ENCODE measurements at regions not wholly inside any gene's neighbourhood (a gene's known extent, or its start where the extent isn't known, plus 50 kb on each side); places are given as distances from the start of the nearest gene placed in this dataset.

DNA sequence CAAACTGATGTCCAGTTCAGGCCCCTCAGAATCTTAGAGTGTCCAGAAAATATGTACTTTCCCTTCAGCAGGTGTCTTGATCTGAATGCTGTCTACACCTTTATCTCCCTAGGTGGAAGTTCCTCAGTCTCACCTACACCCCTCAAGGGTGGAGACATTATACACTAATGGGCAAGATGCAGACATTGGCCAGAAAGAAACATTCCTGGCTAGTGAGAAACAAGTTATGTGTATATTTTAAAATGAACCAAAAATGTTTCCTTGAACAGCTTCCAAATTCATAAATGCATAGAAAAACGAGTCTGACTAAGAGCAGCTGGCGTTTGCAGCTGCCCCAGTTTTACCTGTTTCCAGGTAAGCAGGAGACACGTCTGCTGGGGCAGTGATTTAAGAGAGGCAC, 140.5 kb upstream of the IRX4 start:
- TF ChIP-seq, protein P1, sequence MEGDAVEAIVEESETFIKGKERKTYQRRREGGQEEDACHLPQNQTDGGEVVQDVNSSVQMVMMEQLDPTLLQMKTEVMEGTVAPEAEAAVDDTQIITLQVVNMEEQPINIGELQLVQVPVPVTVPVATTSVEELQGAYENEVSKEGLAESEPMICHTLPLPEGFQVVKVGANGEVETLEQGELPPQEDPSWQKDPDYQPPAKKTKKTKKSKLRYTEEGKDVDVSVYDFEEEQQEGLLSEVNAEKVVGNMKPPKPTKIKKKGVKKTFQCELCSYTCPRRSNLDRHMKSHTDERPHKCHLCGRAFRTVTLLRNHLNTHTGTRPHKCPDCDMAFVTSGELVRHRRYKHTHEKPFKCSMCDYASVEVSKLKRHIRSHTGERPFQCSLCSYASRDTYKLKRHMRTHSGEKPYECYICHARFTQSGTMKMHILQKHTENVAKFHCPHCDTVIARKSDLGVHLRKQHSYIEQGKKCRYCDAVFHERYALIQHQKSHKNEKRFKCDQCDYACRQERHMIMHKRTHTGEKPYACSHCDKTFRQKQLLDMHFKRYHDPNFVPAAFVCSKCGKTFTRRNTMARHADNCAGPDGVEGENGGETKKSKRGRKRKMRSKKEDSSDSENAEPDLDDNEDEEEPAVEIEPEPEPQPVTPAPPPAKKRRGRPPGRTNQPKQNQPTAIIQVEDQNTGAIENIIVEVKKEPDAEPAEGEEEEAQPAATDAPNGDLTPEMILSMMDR (IDR thresholded peaks at IDR 0.05; ENCODE audit: low read length), result no peak
- no peak for TF ChIP-seq EZH2 (IDR thresholded peaks at IDR 0.05; ENCODE audit: borderline replicate concordance, low read length)

All from OCI-LY1 (cell line).